ENCODE measurements at regions not wholly inside any gene's neighbourhood (a gene's known extent, or its start where the extent isn't known, plus 50 kb on each side); places are given as distances from the start of the nearest gene placed in this dataset.

DNA sequence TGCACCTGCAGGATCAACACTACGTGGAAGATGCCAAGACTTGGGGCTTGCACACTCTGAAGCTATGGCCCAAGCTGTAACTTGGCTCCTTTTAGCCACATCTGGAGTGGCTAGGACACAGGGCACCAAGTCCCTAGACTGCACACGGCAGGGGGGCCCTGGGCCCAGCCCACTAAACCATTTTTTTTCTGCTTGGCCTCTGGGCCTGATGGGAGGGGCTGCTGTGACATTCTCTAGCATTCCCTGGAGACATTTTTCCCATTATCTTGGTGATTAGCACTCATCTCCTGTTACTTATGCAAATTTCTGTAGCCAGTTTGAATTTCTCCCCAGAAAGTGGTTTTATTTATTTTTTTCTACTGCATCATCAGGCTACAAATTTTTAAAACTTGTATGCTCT, 1080.7 kb downstream of the LRFN5 start:
- no peak overlapping the region for H3K27ac ChIP-seq (ENCODE audit: low read depth, low read length)
- no peaks in the 10 kb centered on the region for H3K4me1 ChIP-seq (ENCODE audit: control insufficient read depth, low read length)
- H3K4me3 ChIP-seq (ENCODE audit: low read length), result no peak overlapping the region
- H3K27me3 ChIP-seq (ENCODE audit: control insufficient read depth, low read length), result no peaks in the 10 kb centered on the region
- no peaks in the 10 kb centered on the region for H3K9me2 ChIP-seq (replicated peaks; ENCODE audit: control insufficient read depth, low read length)
- no peaks in the 10 kb centered on the region for H3F3A ChIP-seq (ENCODE audit: control insufficient read depth, insufficient read depth)
- H3K79me2 ChIP-seq (ENCODE audit: control insufficient read depth, low read length), result no peaks in the 10 kb centered on the region
- no peaks in the 10 kb centered on the region for H3K36me3 ChIP-seq (ENCODE audit: control insufficient read depth, low read length)
- H4K20me1 ChIP-seq (ENCODE audit: control insufficient read depth, insufficient read depth, low read depth, low read length), result no peaks in the 10 kb centered on the region
- no peaks in the 10 kb centered on the region for H3K9me3 ChIP-seq (ENCODE audit: control insufficient read depth, insufficient read depth, low read length)
- no peak overlapping the region for H3K4me2 ChIP-seq (ENCODE audit: low read length)
- TF ChIP-seq EZH2phosphoT487 (IDR thresholded peaks at IDR 0.05; ENCODE audit: borderline replicate concordance, low read length), result no peak
- TF ChIP-seq, protein P1, sequence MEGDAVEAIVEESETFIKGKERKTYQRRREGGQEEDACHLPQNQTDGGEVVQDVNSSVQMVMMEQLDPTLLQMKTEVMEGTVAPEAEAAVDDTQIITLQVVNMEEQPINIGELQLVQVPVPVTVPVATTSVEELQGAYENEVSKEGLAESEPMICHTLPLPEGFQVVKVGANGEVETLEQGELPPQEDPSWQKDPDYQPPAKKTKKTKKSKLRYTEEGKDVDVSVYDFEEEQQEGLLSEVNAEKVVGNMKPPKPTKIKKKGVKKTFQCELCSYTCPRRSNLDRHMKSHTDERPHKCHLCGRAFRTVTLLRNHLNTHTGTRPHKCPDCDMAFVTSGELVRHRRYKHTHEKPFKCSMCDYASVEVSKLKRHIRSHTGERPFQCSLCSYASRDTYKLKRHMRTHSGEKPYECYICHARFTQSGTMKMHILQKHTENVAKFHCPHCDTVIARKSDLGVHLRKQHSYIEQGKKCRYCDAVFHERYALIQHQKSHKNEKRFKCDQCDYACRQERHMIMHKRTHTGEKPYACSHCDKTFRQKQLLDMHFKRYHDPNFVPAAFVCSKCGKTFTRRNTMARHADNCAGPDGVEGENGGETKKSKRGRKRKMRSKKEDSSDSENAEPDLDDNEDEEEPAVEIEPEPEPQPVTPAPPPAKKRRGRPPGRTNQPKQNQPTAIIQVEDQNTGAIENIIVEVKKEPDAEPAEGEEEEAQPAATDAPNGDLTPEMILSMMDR (IDR thresholded peaks at IDR 0.05; ENCODE audit: low read depth, low read length, poor library complexity, severe bottlenecking), result no peak

DNA sequence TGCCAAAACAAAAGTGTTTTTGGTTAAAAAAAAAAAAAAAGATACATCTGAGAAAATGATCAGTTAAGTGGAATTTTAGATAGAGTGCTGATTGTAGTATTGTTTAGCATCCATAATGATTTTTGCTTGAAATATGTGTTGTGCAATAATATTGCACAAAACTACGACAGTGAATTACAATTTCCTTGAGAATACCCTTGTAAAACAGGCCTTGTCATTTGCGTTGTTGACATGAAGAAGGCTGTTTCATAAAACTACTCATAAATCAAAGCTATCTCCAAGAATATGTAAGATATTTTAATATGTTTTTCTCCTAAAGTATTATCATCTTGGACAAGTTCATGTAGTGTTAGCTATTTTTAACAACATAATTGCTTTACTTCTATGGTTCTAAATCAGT, 1077.0 kb downstream of the LRFN5 start:
- H3K9me3 ChIP-seq (ENCODE audit: control insufficient read depth, insufficient read depth, low read length), result no peaks in the 10 kb centered on the region
- TF ChIP-seq, protein P1 (IDR thresholded peaks at IDR 0.05; ENCODE audit: low read depth, low read length, poor library complexity, severe bottlenecking), result no peak
- TF ChIP-seq EZH2phosphoT487 (IDR thresholded peaks at IDR 0.05; ENCODE audit: borderline replicate concordance, low read length), result no peak
- no peaks in the 10 kb centered on the region for H3K36me3 ChIP-seq (ENCODE audit: control insufficient read depth, low read length)
- no peaks in the 10 kb centered on the region for H3F3A ChIP-seq (ENCODE audit: control insufficient read depth, insufficient read depth)
- H4K20me1 ChIP-seq (ENCODE audit: control insufficient read depth, insufficient read depth, low read depth, low read length), result no peaks in the 10 kb centered on the region
- no peak overlapping the region for H3K4me2 ChIP-seq (ENCODE audit: low read length)
- H3K4me1 ChIP-seq (ENCODE audit: control insufficient read depth, low read length), result no peaks in the 10 kb centered on the region
- H3K4me3 ChIP-seq (ENCODE audit: low read length), result no peak overlapping the region
- H3K27me3 ChIP-seq (ENCODE audit: control insufficient read depth, low read length), result no peaks in the 10 kb centered on the region
- H3K9me2 ChIP-seq (replicated peaks; ENCODE audit: control insufficient read depth, low read length), result no peaks in the 10 kb centered on the region
- H3K27ac ChIP-seq (ENCODE audit: low read depth, low read length), result no peak overlapping the region
- H3K79me2 ChIP-seq (ENCODE audit: control insufficient read depth, low read length), result no peaks in the 10 kb centered on the region

GRCh38 chr14:42676636-42677035, 1070.0 kb downstream of the LRFN5 start:
- Histone ChIP-seq H3K27ac (ENCODE audit: low read depth, low read length) (no peak overlapping the region), H3K9me3 (ENCODE audit: control insufficient read depth, insufficient read depth, low read length) (no peaks in the 10 kb centered on the region), H3K36me3 (ENCODE audit: control insufficient read depth, low read length) (no peaks in the 10 kb centered on the region)

More at GRCh38 chr14:42676636-42677035, 1070.0 kb downstream of the LRFN5 start:
- Histone ChIP-seq H4K20me1 (ENCODE audit: control insufficient read depth, insufficient read depth, low read depth, low read length) (no peaks in the 10 kb centered on the region), H3K4me1 (ENCODE audit: control insufficient read depth, low read length) (no peaks in the 10 kb centered on the region), H3K4me2 (ENCODE audit: low read length) (no peak overlapping the region), H3K9me2 (replicated peaks; ENCODE audit: control insufficient read depth, low read length) (no peaks in the 10 kb centered on the region), H3K79me2 (ENCODE audit: control insufficient read depth, low read length) (no peaks in the 10 kb centered on the region), H3K27me3 (ENCODE audit: control insufficient read depth, low read length) (no peaks in the 10 kb centered on the region), H3K4me3 (ENCODE audit: low read length) (no peak overlapping the region), H3F3A (ENCODE audit: control insufficient read depth, insufficient read depth) (no peaks in the 10 kb centered on the region)
- TF ChIP-seq, protein P1 (IDR thresholded peaks at IDR 0.05; ENCODE audit: low read depth, low read length, poor library complexity, severe bottlenecking), result no peak
- TF ChIP-seq EZH2phosphoT487 (IDR thresholded peaks at IDR 0.05; ENCODE audit: borderline replicate concordance, low read length), result no peak
